NCI-H128 (cell line): ENCODE measurements at regions not wholly inside any gene's neighbourhood (a gene's known extent, or its start where the extent isn't known, plus 50 kb on each side); places are given as distances from the start of the nearest gene placed in this dataset.
"Not testable (repeated sequence)": the region's sequence is repeated elsewhere in the genome, so short reads cannot be mapped to it uniquely, and the experiment has no call there.

Experiments
- DNase-seq: peaks from one replicate; lab custom pipeline; 2025; ENCODE audit not compliant: unreplicated experiment; lab: John Stamatoyannopoulos, UW

- no peak for DNase-seq
These were observed 520.4 kb downstream of the NLGN4X start for GRCh38 chrX:5708251-5708650.

DNA sequence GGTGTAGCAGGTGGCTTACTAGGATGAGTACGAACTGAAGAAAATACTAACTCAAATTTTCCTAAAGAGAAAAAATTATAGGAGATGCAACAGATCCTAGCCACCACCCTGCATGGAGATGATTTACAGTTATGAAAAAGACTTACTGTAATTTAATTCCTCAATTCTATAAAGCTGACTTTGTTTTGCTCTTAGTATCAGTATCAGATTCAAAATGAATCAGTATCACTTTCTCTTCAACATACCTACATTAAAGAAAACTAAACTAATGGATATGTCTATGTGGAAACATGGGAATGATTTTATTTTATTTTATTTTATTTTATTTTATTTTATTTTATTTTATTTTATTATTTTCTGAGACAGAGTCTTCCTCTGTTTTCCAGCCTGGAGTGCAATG lies 525.8 kb downstream of the NLGN4X start:
- DNase-seq: no peak

GRCh38 chrX:5695971-5696370 lies 532.7 kb downstream of the NLGN4X start:
- no peak for DNase-seq

DNA sequence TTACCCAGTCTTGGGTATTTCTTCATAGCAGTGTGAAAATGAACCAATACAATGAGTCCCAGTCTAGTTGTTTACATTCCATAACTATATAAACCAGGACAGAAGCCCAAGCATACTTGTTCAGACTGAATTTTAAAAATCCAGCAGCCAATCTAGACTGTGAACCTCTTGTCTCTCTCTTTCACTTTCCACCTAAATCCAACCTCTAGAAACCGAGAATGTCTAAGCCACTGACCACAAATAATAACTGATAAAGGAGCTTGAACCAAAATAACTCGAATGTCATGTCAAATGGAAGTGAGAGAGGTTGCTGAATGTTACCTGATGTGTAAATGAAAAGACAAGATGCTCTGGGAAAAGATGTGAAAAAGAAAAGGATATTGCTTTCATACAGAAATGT lies 544.7 kb downstream of the NLGN4X start:
- DNase-seq: no peak

DNA sequence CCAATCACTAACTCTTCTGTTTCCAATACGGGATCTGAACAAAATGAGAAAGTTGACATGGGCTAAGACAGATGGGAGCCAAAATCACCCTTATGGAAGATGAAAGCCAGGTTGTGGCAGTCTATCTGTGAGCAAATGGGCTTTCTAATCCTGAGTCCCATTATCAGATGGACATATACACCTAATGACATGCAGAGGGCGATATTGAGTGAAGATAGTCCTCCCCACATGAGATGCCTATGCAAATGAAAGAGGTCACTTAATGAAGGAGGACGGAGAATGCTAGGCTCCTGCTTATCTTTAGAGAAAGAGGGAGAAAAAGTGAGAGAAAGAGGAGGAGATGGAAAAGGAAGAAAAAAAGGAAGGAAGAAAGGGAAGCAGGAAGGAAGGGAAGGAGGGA lies 547.5 kb downstream of the NLGN4X start:
- no peak for DNase-seq

DNA sequence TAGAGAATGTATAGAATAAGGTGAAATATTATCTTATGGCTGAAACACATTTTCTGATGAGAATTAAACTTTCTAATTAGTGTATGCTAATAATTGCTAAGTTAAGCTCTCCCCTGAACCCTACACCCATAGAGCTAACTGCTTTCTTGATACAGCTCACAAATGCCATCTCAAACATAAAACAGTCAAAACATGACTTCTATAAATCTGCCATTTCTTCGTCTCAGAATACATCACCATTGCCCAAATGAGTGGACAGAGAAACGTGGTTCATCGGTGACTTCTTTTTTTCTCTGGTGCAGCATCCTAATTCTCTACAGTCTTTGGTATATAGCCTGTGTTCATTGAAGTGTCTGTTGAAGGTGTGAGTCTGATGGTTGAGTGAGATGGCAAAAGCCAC lies 554.6 kb downstream of the NLGN4X start:
- DNase-seq: no peak

- no peak for DNase-seq
These were observed 556.6 kb downstream of the NLGN4X start for GRCh38 chrX:5672099-5672498.

- not testable (repeated sequence) for DNase-seq
These were observed 562.0 kb downstream of the NLGN4X start for GRCh38 chrX:5666689-5667088.

- no peak for DNase-seq
These were observed 572.1 kb downstream of the NLGN4X start for GRCh38 chrX:5656544-5656943.

DNA sequence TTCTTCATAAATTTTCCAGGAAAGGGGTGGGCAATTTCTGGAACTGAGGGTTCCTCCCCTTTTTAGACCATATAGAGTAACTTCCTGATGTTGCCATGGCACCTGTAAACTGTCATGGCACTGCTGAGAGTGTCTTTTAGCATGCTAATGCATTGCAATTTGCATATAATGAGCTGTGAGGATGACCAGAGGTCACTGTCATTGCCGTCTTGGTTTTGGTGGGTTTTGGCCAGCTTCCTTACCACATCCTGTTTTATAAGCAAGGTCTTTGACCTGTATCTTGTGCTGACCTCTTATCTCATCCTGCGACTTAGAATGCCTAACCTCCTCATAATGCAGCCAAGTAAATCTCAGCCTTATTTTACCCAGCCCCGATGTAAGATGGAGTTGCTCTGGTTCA lies 577.8 kb downstream of the NLGN4X start:
- no peak for DNase-seq

- DNase-seq: no peak
These were observed 579.6 kb downstream of the NLGN4X start for GRCh38 chrX:5648941-5649568.

DNA sequence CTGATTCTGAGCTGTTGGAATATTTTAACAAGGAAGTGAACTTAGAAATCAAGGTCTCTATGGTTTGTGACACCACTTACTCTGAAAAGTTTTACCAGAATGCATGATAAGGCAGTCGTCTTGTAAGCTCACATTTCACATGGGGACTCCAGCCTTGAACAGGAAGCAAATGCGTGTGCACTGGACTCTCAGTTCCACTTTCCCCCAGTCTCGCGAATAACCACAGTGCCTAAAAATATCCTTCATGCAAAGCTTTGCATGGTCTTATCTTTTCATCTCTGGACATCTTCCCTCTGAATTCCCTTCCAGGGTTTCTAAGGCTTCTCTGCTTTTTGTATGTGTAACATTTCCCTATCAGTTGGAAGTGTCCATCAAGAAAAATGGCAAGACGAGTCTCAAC lies 581.8 kb downstream of the NLGN4X start:
- no peak for DNase-seq

GRCh38 chrX:5644776-5645175 lies 583.9 kb downstream of the NLGN4X start:
- DNase-seq: peak; percentile 26

GRCh38 chrX:5640071-5640470 lies 588.6 kb downstream of the NLGN4X start:
- DNase-seq: no peak

GRCh38 chrX:5638572-5638971 lies 590.1 kb downstream of the NLGN4X start:
- DNase-seq: no peak

GRCh38 chrX:5632887-5633286 lies 595.8 kb downstream of the NLGN4X start:
- no peak for DNase-seq

- no peak for DNase-seq
These were observed 596.5 kb downstream of the NLGN4X start for GRCh38 chrX:5632061-5632614.

- no peak for DNase-seq
These were observed 611.0 kb downstream of the NLGN4X start for GRCh38 chrX:5617666-5618065.

GRCh38 chrX:5595570-5595969 lies 633.1 kb downstream of the NLGN4X start:
- no peak for DNase-seq

- DNase-seq: no peak
These were observed 641.9 kb downstream of the NLGN4X start for GRCh38 chrX:5586726-5587125.

GRCh38 chrX:5575407-5575806 lies 653.3 kb downstream of the NLGN4X start:
- DNase-seq: no peak

DNA sequence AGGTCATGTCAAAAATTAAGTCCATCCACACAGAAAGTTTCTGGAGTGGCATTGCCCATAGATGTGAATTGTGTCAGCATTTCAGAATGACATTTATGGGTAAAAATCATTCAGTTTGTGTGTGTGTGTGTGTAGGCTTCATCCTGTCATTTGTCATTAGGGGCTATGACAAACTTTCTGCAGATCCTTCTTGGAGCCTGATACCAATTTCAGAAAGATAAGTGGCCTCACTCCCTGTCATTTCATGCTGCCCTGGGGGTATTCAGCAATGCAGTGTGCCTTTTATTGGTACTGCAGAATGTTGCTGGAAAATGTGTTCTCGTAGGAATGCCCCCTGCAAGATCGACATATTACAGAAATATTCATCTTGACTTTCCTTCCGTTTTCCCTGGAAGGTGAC lies 659.7 kb downstream of the NLGN4X start:
- no peak for DNase-seq

DNA sequence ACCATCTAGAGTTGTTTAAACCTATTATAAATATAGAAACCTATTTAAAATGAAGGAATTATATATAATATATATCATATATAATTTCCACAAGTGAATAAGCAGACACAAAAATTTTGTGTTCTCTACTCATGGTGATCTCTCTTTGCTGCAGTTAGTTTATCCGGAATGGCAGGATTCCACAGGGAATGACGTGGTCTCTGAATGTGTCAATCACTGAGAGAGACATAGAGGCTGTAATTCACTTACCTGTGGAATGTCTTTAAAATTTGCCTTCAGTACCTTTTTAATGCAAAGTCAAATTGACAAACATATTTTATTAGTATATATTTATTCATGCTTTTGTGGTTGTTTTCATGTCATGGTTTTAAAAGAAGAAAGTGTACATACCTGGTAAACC lies 669.3 kb downstream of the NLGN4X start:
- DNase-seq: no peak
